Right lobe of liver (tissue), 4 donors: ENCODE measurements at regions not wholly inside any gene's neighbourhood (a gene's known extent, or its start where the extent isn't known, plus 50 kb on each side); places are given as distances from the start of the nearest gene placed in this dataset.

ENCODE experiments used
- POLR2A ChIP-seq: fragments of 450-650 bp; IDR thresholded peaks from one replicate; pipeline ENCODE4 v1.6.1; 2017; ENCODE audit warnings: antibody characterized with exemption, mild to moderate bottlenecking
- TF ChIP-seq, protein P1 (sequence below), 4 donors: fragments of 200-600 bp in 3 of 4; fragments of 450-650 bp in 1 of 4; IDR thresholded peaks; one replicate each; pipeline versions ENCODE4 v1.5.1 to v1.8.0; 2016 to 2022; ENCODE audit warnings: antibody characterized with exemption in 4 of 4, mild to moderate bottlenecking in 2 of 4
- donor health status: DM: no; HTN: no; CAD: no.
- donor health status: DM: no; HTN: no; CAD: no.
- donor health status: DM: no; HTN: yes; CAD: no.

DNA sequence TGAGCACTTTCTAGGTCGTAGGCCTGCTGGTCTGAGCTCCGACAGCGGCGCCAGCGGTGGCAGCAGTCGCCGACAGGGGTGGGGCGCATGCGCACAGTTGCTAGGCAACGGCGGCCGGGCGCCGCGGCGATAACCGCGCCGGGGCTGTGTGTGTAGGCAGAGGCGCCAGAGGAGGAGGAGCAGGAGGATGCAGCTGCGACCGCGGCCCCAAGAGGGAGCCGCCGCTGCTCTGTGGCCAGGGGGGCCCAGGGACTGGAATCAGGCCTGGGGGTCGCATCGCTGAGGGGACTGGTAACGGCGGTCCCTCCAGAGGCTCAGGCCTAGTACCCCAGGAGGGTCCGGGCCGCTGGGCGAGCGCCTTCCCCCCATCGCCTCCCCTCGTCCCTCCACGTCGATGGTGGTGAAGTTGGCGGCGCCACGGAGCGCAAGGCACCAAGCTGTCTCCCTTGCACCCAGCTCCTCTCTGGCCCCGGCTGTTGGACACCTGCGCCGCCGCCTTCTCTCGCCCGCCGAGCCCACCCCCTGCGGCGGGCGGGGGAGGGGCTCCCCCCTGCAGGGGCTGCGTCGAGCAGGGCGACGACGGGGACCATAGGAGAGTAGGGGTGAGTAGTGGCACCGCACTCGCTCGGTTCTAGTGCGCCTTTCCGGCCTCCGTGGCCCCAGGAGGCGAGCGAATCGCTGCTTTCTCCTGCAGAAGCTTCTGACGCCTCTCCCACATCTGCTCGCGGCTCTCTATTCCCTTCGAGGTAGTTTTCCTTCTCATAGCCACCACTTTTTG is 58.6 kb upstream of the ZC4H2 start, which contains the start of gene ZC3H12B:
- TF ChIP-seq, protein P1, sequence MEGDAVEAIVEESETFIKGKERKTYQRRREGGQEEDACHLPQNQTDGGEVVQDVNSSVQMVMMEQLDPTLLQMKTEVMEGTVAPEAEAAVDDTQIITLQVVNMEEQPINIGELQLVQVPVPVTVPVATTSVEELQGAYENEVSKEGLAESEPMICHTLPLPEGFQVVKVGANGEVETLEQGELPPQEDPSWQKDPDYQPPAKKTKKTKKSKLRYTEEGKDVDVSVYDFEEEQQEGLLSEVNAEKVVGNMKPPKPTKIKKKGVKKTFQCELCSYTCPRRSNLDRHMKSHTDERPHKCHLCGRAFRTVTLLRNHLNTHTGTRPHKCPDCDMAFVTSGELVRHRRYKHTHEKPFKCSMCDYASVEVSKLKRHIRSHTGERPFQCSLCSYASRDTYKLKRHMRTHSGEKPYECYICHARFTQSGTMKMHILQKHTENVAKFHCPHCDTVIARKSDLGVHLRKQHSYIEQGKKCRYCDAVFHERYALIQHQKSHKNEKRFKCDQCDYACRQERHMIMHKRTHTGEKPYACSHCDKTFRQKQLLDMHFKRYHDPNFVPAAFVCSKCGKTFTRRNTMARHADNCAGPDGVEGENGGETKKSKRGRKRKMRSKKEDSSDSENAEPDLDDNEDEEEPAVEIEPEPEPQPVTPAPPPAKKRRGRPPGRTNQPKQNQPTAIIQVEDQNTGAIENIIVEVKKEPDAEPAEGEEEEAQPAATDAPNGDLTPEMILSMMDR (IDR thresholded peaks at IDR 0.05): peak; percentile 37 to 54 (median 46)
- TF ChIP-seq POLR2A: peak; percentile 31
